ENCODE measurements at regions not wholly inside any gene's neighbourhood (a gene's known extent, or its start where the extent isn't known, plus 50 kb on each side); places are given as distances from the start of the nearest gene placed in this dataset.

GRCh38 chr3:152037953-152038352, 164.5 kb downstream of the SUCNR1 start:
- Mint-ChIP-seq H3K4me3 (no peak overlapping the region), H3K9me3 (peaks cover 20% of the 10 kb centered on the region), H3K27me3 (no peaks in the 10 kb centered on the region), H3K4me1 (ENCODE audit: unreplicated experiment) (no peaks in the 10 kb centered on the region), H3K27ac (no peak overlapping the region), H3K36me3 (no peaks in the 10 kb centered on the region)
- DNase-seq (ENCODE audit: extremely low spot score, unreplicated experiment) = no peak
- no peak for TF ChIP-seq CTCF (conservative IDR thresholded peaks at IDR 0.05)

GRCh38 chr3:152038490-152038889, 165.0 kb downstream of the SUCNR1 start:
- DNase-seq (ENCODE audit: extremely low spot score, unreplicated experiment) = no peak
- Mint-ChIP-seq H3K4me3 (no peak overlapping the region), H3K27me3 (no peaks in the 10 kb centered on the region), H3K27ac (no peak overlapping the region), H3K9me3 (peaks cover 15% of the 10 kb centered on the region), H3K4me1 (ENCODE audit: unreplicated experiment) (no peaks in the 10 kb centered on the region), H3K36me3 (no peaks in the 10 kb centered on the region)
- TF ChIP-seq CTCF (conservative IDR thresholded peaks at IDR 0.05) = no peak

- H3K36me3 Mint-ChIP-seq = no peaks in the 10 kb centered on the region
- no peak overlapping the region for H3K4me3 Mint-ChIP-seq
- no peak for TF ChIP-seq CTCF (conservative IDR thresholded peaks at IDR 0.05)
- DNase-seq (ENCODE audit: extremely low spot score, unreplicated experiment) = no peak
- H3K27me3 Mint-ChIP-seq = no peaks in the 10 kb centered on the region
- H3K27ac Mint-ChIP-seq = no peak overlapping the region
- H3K4me1 Mint-ChIP-seq (ENCODE audit: unreplicated experiment) = no peaks in the 10 kb centered on the region
- H3K9me3 Mint-ChIP-seq = peaks cover 11% of the 10 kb centered on the region
Measured at GRCh38 chr3:152039887-152040286, 166.4 kb downstream of the SUCNR1 start.

GRCh38 chr3:152040319-152040718, 166.9 kb downstream of the SUCNR1 start:
- Mint-ChIP-seq H3K4me3 (no peak overlapping the region), H3K36me3 (no peaks in the 10 kb centered on the region), H3K27ac (no peak overlapping the region), H3K9me3 (peaks cover 7% of the 10 kb centered on the region), H3K27me3 (no peaks in the 10 kb centered on the region), H3K4me1 (ENCODE audit: unreplicated experiment) (no peaks in the 10 kb centered on the region)
- no peak for TF ChIP-seq CTCF (conservative IDR thresholded peaks at IDR 0.05)
- DNase-seq (ENCODE audit: extremely low spot score, unreplicated experiment) = no peak

- Mint-ChIP-seq H3K9me3 (peaks cover 7% of the 10 kb centered on the region), H3K4me3 (no peak overlapping the region), H3K27ac (no peak overlapping the region), H3K27me3 (no peaks in the 10 kb centered on the region), H3K36me3 (no peaks in the 10 kb centered on the region), H3K4me1 (ENCODE audit: unreplicated experiment) (no peaks in the 10 kb centered on the region)
- DNase-seq (ENCODE audit: extremely low spot score, unreplicated experiment) = no peak
- no peak for TF ChIP-seq CTCF (conservative IDR thresholded peaks at IDR 0.05)
Measured at GRCh38 chr3:152043620-152044019, 170.2 kb downstream of the SUCNR1 start.

- no peak overlapping the region for H3K4me3 Mint-ChIP-seq
- H3K36me3 Mint-ChIP-seq = no peaks in the 10 kb centered on the region
- no peak overlapping the region for H3K27ac Mint-ChIP-seq
- DNase-seq (ENCODE audit: extremely low spot score, unreplicated experiment) = no peak
- no peaks in the 10 kb centered on the region for H3K27me3 Mint-ChIP-seq
- H3K9me3 Mint-ChIP-seq = peaks cover 7% of the 10 kb centered on the region
- peaks cover 1% of the 10 kb centered on the region for H3K4me1 Mint-ChIP-seq (ENCODE audit: unreplicated experiment)
- no peak for TF ChIP-seq CTCF (conservative IDR thresholded peaks at IDR 0.05)
Measured at GRCh38 chr3:152046280-152046679, 172.8 kb downstream of the SUCNR1 start.
